Endothelial cell (in vitro differentiated cells): ENCODE measurements at regions not wholly inside any gene's neighbourhood (a gene's known extent, or its start where the extent isn't known, plus 50 kb on each side); places are given as distances from the start of the nearest gene placed in this dataset.

ENCODE experiments used
- DNase-seq: peaks from one replicate; pipeline ENCODE4 v3.0.0; 2021; ENCODE audit warnings: low spot score
- H3K27ac Mint-ChIP-seq: one replicate; pipeline ENCODE4 v1.8.0; 2021; ENCODE audit warnings: mixed read lengths, inconsistent platforms; ENCODE audit not compliant: unreplicated experiment
- H3K27me3 Mint-ChIP-seq: one replicate; pipeline ENCODE4 v1.8.0; 2021; ENCODE audit warnings: mild to moderate bottlenecking, moderate library complexity, mixed read lengths, inconsistent platforms; ENCODE audit not compliant: unreplicated experiment
- H3K36me3 Mint-ChIP-seq: one replicate; pipeline ENCODE4 v1.8.0; 2021; ENCODE audit warnings: mild to moderate bottlenecking, low read depth, mixed read lengths, inconsistent platforms; ENCODE audit not compliant: unreplicated experiment
- H3K4me1 Mint-ChIP-seq: one replicate; pipeline ENCODE4 v1.8.0; 2021; ENCODE audit warnings: mild to moderate bottlenecking, mixed read lengths, inconsistent platforms; ENCODE audit not compliant: unreplicated experiment
- H3K4me3 Mint-ChIP-seq: one replicate; pipeline ENCODE4 v1.8.0; 2021; ENCODE audit warnings: mild to moderate bottlenecking, mixed read lengths, inconsistent platforms; ENCODE audit not compliant: unreplicated experiment
- H3K9me3 Mint-ChIP-seq: one replicate; pipeline ENCODE4 v1.8.0; 2021; ENCODE audit warnings: mixed read lengths, inconsistent platforms; ENCODE audit not compliant: unreplicated experiment
- TF ChIP-seq, protein P1 (sequence below): fragments of 200-600 bp; sonication (generic); IDR thresholded peaks from one replicate; pipeline ENCODE4 v1.5.0; 2021; ENCODE audit warnings: antibody characterized with exemption; ENCODE audit not compliant: unreplicated experiment

DNA sequence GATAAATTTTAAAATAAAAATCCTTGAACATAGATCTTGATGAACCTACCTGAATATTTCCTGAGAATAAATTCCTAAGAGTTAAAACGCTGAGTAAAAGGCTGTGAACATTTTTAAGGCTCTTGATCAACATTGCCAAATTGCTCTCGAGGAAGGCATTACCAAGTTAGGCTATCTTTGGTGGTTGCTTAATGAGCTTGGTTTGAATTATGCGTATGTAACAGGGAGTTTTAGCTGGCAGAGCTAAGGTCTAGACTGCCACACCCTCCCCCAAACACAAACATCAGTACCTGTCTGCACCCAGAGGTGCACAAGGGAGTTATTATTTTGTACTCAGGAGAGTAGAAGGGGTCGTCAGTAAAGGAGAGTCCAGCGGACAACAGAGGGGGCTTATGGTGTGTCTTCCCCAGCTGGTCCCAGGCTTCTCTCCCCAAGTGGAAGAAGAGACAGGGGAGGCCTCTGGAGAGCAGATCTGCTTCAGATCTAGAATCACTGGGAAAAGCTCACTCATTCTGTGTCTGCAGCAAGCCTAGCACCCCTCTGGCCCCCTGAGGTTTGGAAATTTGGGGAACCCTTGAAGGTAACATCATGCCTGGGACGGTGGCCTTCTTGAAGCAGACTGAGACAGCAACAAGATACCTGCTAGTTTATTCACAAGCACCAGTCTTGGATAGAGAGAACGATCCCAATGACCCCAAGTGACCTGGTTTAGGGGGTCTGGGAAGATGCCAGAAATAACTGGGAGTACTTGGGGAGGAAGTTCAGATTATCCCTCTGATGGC, 197.2 kb upstream of the ID2 start:
- H3K4me3 Mint-ChIP-seq = no peak overlapping the region
- DNase-seq = no peak
- H3K9me3 Mint-ChIP-seq = no peaks in the 10 kb centered on the region
- TF ChIP-seq, protein P1, sequence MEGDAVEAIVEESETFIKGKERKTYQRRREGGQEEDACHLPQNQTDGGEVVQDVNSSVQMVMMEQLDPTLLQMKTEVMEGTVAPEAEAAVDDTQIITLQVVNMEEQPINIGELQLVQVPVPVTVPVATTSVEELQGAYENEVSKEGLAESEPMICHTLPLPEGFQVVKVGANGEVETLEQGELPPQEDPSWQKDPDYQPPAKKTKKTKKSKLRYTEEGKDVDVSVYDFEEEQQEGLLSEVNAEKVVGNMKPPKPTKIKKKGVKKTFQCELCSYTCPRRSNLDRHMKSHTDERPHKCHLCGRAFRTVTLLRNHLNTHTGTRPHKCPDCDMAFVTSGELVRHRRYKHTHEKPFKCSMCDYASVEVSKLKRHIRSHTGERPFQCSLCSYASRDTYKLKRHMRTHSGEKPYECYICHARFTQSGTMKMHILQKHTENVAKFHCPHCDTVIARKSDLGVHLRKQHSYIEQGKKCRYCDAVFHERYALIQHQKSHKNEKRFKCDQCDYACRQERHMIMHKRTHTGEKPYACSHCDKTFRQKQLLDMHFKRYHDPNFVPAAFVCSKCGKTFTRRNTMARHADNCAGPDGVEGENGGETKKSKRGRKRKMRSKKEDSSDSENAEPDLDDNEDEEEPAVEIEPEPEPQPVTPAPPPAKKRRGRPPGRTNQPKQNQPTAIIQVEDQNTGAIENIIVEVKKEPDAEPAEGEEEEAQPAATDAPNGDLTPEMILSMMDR = no peak
- no peak overlapping the region for H3K27ac Mint-ChIP-seq
- peaks cover 30% of the 10 kb centered on the region for H3K4me1 Mint-ChIP-seq
- peaks cover 8% of the 10 kb centered on the region for H3K27me3 Mint-ChIP-seq
- H3K36me3 Mint-ChIP-seq = no peaks in the 10 kb centered on the region

DNA sequence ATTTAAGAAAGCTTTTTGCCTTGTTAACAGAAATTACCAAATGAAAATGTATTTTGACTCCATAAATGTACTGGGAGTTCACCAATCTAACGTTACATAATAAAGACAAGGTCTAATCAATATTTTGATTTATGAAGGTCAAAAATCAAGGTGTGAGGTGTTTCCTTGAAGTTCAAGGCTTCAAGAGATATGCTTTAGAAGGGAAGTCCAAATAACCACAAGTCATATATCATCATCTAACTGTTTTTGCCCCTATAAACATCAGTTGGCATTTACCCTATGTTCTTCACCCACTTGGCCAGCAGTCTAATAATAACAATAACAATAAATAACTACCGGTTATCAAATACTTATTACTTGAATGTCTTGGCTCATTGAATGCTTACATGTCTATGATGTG, 196.1 kb upstream of the ID2 start:
- Mint-ChIP-seq H3K36me3 (no peaks in the 10 kb centered on the region), H3K27ac (no peak overlapping the region), H3K4me1 (peaks cover 21% of the 10 kb centered on the region), H3K4me3 (no peak overlapping the region), H3K9me3 (no peaks in the 10 kb centered on the region), H3K27me3 (peaks cover 8% of the 10 kb centered on the region)
- TF ChIP-seq, protein P1 = no peak
- DNase-seq = no peak

DNA sequence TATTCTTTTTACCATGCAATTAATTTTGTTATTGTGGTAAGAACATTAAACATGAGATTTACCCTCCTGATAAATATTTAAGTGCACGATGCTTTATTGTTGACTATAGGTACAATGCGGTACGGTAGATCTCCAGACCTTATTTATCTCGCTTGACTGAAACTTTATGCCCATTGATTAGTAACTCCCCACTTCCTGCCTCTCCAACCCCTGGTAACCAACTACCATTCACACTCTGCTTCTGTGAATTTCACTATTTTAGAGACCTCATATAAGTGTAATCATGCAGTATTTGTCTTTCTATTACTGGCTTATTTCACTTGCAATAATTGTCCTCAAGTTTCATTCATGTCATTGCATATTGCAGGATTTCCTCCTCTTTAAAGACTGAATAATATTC, 195.7 kb upstream of the ID2 start:
- H3K4me1 Mint-ChIP-seq = peaks cover 18% of the 10 kb centered on the region

DNA sequence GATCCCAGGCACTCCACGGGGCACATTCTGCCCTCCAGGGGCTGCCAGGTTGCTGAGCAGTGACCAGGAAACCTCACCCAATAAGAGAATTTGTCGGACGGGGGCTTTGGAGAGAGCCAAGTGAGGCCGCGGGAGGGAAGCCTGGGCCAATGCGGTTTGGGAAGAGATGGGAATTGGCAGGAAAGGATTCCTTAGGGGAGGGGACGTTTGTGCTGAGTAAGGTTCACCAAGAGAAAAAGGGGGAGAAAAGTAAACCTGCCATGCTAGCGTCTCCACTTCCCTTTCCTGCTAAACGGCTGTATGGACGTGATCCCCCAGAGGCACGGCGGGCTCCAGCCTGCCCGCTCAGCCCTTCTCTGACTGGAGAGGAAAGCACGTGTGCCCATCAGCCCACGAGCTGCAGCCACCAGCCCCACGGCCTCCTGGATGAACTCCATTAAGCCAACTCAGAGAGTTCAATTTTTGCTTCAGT, 194.4 kb upstream of the ID2 start:
- Mint-ChIP-seq H3K27ac (no peak overlapping the region), H3K9me3 (no peaks in the 10 kb centered on the region), H3K4me1 (peaks cover 22% of the 10 kb centered on the region), H3K27me3 (peaks cover 8% of the 10 kb centered on the region), H3K36me3 (no peaks in the 10 kb centered on the region), H3K4me3 (no peak overlapping the region)
- no peak for DNase-seq
- TF ChIP-seq, protein P1 = no peak

More for the DNA sequence above, 195.7 kb upstream of the ID2 start:
- TF ChIP-seq, protein P1 = no peak
- Mint-ChIP-seq H3K36me3 (no peaks in the 10 kb centered on the region), H3K9me3 (no peaks in the 10 kb centered on the region), H3K27me3 (peaks cover 8% of the 10 kb centered on the region), H3K27ac (no peak overlapping the region), H3K4me3 (no peak overlapping the region)
- DNase-seq = no peak

DNA sequence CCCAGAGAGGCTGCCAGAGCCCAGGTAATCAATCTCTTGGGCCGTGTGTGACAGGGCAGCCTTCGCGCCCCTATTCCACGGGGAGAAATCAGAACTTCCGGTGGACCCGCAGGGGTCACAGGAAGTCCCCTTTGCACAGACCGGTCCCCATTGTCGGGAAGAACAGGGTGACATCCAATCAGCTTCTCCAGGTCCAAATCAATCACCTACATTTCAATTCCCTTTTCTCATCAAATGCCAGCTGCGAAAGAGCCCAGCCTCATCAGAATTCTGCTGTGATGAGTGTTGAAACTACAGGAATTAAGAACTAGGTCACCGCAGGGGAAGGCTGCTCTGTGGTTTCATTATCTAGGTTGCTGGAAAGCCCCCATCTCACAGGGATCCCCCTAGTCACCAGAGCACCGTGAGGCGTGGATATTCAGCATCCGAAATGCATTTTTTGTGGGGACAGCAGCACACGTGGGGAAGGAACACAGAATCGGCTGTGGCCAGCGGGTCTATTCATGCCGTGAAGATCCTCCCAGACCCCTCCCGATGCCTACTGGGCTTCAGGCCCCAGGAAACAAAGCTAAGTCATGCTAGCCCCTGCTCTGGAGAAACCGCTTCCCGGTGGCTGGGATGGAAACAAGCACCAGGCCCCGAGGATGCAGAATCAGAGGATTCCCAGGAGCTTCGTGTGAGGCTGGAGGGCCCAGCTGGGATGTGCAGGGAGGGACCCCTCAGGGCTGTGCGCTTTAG, 193.7 kb upstream of the ID2 start:
- H3K4me1 Mint-ChIP-seq = peaks cover 26% of the 10 kb centered on the region
- H3K9me3 Mint-ChIP-seq = no peaks in the 10 kb centered on the region
- H3K27ac Mint-ChIP-seq = no peak overlapping the region
- no peak for DNase-seq
- no peak overlapping the region for H3K4me3 Mint-ChIP-seq
- H3K27me3 Mint-ChIP-seq = peaks cover 8% of the 10 kb centered on the region
- no peaks in the 10 kb centered on the region for H3K36me3 Mint-ChIP-seq
- TF ChIP-seq, protein P1 = no peak
